NCI-H146 (cell line): ENCODE measurements at regions not wholly inside any gene's neighbourhood (a gene's known extent, or its start where the extent isn't known, plus 50 kb on each side); places are given as distances from the start of the nearest gene placed in this dataset.

Experiments used
- DNase-seq: peaks from one replicate; lab custom pipeline; 2025; lab: John Stamatoyannopoulos, UW

- DNase-seq, result no peak
Observed at GRCh38 chr4:176011529-176011928, 54.1 kb upstream of the WDR17 start.

- DNase-seq, result no peak
Observed at GRCh38 chr4:176013476-176014247, 52.0 kb upstream of the WDR17 start.

- no peak for DNase-seq
Observed at GRCh38 chr4:176014583-176015108, 51.0 kb upstream of the WDR17 start.
